HFF-Myc (cell line): ENCODE measurements at regions not wholly inside any gene's neighbourhood (a gene's known extent, or its start where the extent isn't known, plus 50 kb on each side); places are given as distances from the start of the nearest gene placed in this dataset.

ENCODE experiments used
- DNase-seq: peaks from one replicate; pipeline ENCODE4 v3.0.0-alpha.2; 2011; ENCODE audit warnings: low read depth; ENCODE audit errors: extremely low read depth
- H3K4me3 ChIP-seq: replicated peaks from 2 replicates; pipeline ENCODE4 v1.5.1; 2011; ENCODE audit warnings: low read depth, mild to moderate bottlenecking, control low read depth, low read length
- CTCF ChIP-seq: IDR thresholded peaks from 2 replicates; pipeline ENCODE4 v1.5.1; 2012; ENCODE audit warnings: mild to moderate bottlenecking, low read depth, low read length, control low read depth; ENCODE audit errors: missing control alignments

GRCh38 chr5:58123501-58123900 lies 336.4 kb downstream of the PLK2 start:
- H3K4me3 ChIP-seq = no peak overlapping the region
- no peak for DNase-seq
- no peak for TF ChIP-seq CTCF

GRCh38 chr5:58122848-58123392 lies 337.0 kb downstream of the PLK2 start:
- no peak for DNase-seq
- no peak overlapping the region for H3K4me3 ChIP-seq

GRCh38 chr5:58122157-58122556 lies 337.7 kb downstream of the PLK2 start:
- TF ChIP-seq CTCF = no peak
- DNase-seq = no peak
- no peak overlapping the region for H3K4me3 ChIP-seq

More at GRCh38 chr5:58122848-58123392, 337.0 kb downstream of the PLK2 start:
- no peak for TF ChIP-seq CTCF

GRCh38 chr5:58121391-58121790 lies 338.5 kb downstream of the PLK2 start:
- no peak for DNase-seq
- TF ChIP-seq CTCF = no peak

GRCh38 chr5:58117542-58117941 lies 342.3 kb downstream of the PLK2 start:
- no peak for DNase-seq
- H3K4me3 ChIP-seq = no peak overlapping the region
- no peak for TF ChIP-seq CTCF

More at GRCh38 chr5:58121391-58121790, 338.5 kb downstream of the PLK2 start:
- H3K4me3 ChIP-seq = no peak overlapping the region

- DNase-seq = no peak
- no peak for TF ChIP-seq CTCF
- no peak overlapping the region for H3K4me3 ChIP-seq
These were observed 343.5 kb downstream of the PLK2 start for GRCh38 chr5:58116346-58116745.

GRCh38 chr5:58115811-58116210 lies 344.1 kb downstream of the PLK2 start:
- TF ChIP-seq CTCF = no peak
- DNase-seq = no peak
- no peak overlapping the region for H3K4me3 ChIP-seq
